OCI-LY3 (cell line): ENCODE measurements at regions not wholly inside any gene's neighbourhood (a gene's known extent, or its start where the extent isn't known, plus 50 kb on each side); places are given as distances from the start of the nearest gene placed in this dataset.

Source experiments
- H2AFZ ChIP-seq: fragments of 200-600, 300-600 bp; shearing (Covaris generic); 2 replicates; pipeline ENCODE4 v1.6.0; 2014; ENCODE audit warnings: antibody characterized with exemption, low read depth, low read length
- H3K27ac ChIP-seq: fragments of 200-600, 300-600 bp; sonication (generic); 2 replicates; pipeline ENCODE4 v1.5.1; 2014; ENCODE audit warnings: mild to moderate bottlenecking, low read length, moderate library complexity, mixed read lengths
- H3K27me3 ChIP-seq: fragments of 200-600, 300-600 bp; sonication (generic); 2 replicates; pipeline ENCODE4 v1.6.1; 2014; ENCODE audit warnings: low read depth, low read length, mixed read lengths
- H3K36me3 ChIP-seq: fragments of 200-600, 300-600 bp; sonication (generic); replicated peaks from 2 replicates; pipeline ENCODE3; 2014; ENCODE audit warnings: low read depth, low read length, mixed read lengths
- H3K4me1 ChIP-seq: fragments of 300-600, 200-600 bp; sonication (generic); 2 replicates; pipeline ENCODE4 v1.6.1; 2014; ENCODE audit warnings: low read length, mixed read lengths
- H3K4me2 ChIP-seq: fragments of 200-600, 300-600 bp; sonication (generic); 2 replicates; pipeline ENCODE4 v1.6.1; 2014; ENCODE audit warnings: low read length, mixed read lengths
- H3K4me3 ChIP-seq: fragments of 300-600, 200-600 bp; sonication (generic); 2 replicates; pipeline ENCODE4 v1.5.1; 2014; ENCODE audit warnings: antibody characterized with exemption, mild to moderate bottlenecking, low read length, moderate library complexity
- H3K79me2 ChIP-seq: fragments of 300-600, 200-600 bp; shearing (Covaris generic); 2 replicates; pipeline ENCODE4 v1.6.1; 2014; ENCODE audit warnings: mild to moderate bottlenecking, low read length, mixed read lengths
- H3K9ac ChIP-seq: fragments of 300-600, 200-600 bp; shearing (Covaris generic); 2 replicates; pipeline ENCODE4 v1.6.0; 2014; ENCODE audit warnings: mild to moderate bottlenecking, low read length, moderate library complexity
- H3K9me3 ChIP-seq: fragments of 200-600, 300-600 bp; shearing (Covaris generic); 2 replicates; pipeline ENCODE4 v1.6.1; 2014; ENCODE audit warnings: low read length, mixed read lengths; ENCODE audit not compliant: insufficient read depth
- H4K20me1 ChIP-seq: fragments of 200-600, 300-600 bp; sonication (generic); 2 replicates; pipeline ENCODE4 v1.6.1; 2016; ENCODE audit warnings: low read length, mixed read lengths; ENCODE audit not compliant: insufficient read depth
- EZH2phosphoT487 ChIP-seq: fragments of 200-600 bp; shearing (Covaris generic); IDR thresholded peaks from 2 replicates; pipeline ENCODE4 v1.6.1; 2018; ENCODE audit warnings: antibody characterized with exemption, mixed run types, low read depth
- TF ChIP-seq, protein P1 (sequence below): fragments of 200-600, 300-600 bp; sonication (generic); IDR thresholded peaks from 2 replicates; pipeline ENCODE4 v1.5.1; 2014; ENCODE audit warnings: antibody characterized with exemption, low read length, low read depth

DNA sequence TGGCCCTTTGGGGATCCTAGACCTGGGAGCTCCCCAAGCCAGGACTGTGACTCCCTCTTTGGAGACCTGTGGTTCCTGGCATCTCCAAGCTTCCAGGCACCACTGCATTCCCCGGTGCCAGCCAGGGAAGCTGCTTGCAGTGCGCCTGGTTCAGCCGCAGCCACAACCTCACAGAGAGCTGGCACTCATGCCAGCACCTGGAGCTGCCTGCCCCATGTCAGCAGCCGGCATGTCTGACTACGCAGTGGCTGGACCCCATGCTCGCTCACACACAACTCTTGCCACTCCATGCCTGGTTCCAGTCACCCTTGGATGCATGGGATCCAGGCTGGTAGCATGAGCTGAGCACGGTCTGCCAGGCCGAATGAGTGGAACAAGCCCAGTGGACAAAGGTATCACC lies 426.6 kb downstream of the LRRIQ3 start:
- no peaks in the 10 kb centered on the region for H3K4me1 ChIP-seq
- no peaks in the 10 kb centered on the region for H3K9me3 ChIP-seq
- no peaks in the 10 kb centered on the region for H4K20me1 ChIP-seq
- H3K36me3 ChIP-seq, result no peaks in the 10 kb centered on the region
- H3K27ac ChIP-seq, result no peak overlapping the region
- H2AFZ ChIP-seq, result no peak overlapping the region
- TF ChIP-seq, protein P1, sequence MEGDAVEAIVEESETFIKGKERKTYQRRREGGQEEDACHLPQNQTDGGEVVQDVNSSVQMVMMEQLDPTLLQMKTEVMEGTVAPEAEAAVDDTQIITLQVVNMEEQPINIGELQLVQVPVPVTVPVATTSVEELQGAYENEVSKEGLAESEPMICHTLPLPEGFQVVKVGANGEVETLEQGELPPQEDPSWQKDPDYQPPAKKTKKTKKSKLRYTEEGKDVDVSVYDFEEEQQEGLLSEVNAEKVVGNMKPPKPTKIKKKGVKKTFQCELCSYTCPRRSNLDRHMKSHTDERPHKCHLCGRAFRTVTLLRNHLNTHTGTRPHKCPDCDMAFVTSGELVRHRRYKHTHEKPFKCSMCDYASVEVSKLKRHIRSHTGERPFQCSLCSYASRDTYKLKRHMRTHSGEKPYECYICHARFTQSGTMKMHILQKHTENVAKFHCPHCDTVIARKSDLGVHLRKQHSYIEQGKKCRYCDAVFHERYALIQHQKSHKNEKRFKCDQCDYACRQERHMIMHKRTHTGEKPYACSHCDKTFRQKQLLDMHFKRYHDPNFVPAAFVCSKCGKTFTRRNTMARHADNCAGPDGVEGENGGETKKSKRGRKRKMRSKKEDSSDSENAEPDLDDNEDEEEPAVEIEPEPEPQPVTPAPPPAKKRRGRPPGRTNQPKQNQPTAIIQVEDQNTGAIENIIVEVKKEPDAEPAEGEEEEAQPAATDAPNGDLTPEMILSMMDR, result no peak
- TF ChIP-seq EZH2phosphoT487, result no peak
- H3K4me2 ChIP-seq, result no peak overlapping the region
- H3K4me3 ChIP-seq, result no peak overlapping the region
- H3K27me3 ChIP-seq, result no peaks in the 10 kb centered on the region
- H3K9ac ChIP-seq, result no peak overlapping the region
- H3K79me2 ChIP-seq, result no peaks in the 10 kb centered on the region

DNA sequence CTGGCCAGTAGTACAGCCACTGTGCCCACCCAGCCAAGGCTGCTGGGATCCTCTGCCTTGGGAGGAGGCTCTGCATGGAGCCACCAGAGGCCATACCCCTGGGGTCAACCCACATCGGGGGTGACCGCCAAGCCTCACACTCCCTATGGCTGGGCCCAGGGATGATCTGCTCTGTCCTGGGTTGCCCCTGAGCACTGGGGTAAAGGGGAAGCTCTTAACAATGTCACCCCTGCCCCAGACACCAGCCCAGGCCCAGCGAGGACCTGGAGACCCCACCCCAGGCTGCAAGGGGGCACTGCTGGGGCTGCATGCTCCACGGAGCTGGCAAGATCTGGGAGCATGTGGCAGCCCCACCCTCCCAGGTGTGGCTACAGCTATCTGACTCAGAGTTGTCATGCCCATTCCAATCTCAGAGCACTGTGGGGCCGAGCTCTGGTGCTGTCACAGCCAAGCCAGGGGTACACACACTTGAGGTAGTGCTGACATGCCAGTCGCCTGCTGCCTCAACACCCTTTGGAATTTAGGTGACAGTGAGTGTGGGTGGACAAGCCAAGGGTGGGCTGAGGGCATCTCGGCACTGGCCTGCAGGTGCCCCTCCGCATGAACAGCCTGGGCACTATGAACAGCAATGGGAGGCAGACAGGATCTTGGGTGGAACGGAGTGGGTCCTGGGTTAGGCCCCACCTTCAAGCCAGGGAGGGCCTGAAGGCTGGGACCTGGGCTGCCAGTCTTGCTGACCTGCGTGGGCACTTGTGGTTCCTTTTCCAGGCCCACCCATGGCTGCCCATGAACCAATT lies 427.7 kb downstream of the LRRIQ3 start:
- Histone ChIP-seq H3K27me3 (no peaks in the 10 kb centered on the region), H3K27ac (no peak overlapping the region), H3K4me3 (no peak overlapping the region), H3K9ac (no peak overlapping the region), H3K4me2 (no peak overlapping the region), H3K36me3 (no peaks in the 10 kb centered on the region), H4K20me1 (no peaks in the 10 kb centered on the region), H2AFZ (no peak overlapping the region), H3K79me2 (no peaks in the 10 kb centered on the region), H3K4me1 (no peaks in the 10 kb centered on the region), H3K9me3 (no peaks in the 10 kb centered on the region)
- TF ChIP-seq, protein P1, result no peak
- no peak for TF ChIP-seq EZH2phosphoT487

DNA sequence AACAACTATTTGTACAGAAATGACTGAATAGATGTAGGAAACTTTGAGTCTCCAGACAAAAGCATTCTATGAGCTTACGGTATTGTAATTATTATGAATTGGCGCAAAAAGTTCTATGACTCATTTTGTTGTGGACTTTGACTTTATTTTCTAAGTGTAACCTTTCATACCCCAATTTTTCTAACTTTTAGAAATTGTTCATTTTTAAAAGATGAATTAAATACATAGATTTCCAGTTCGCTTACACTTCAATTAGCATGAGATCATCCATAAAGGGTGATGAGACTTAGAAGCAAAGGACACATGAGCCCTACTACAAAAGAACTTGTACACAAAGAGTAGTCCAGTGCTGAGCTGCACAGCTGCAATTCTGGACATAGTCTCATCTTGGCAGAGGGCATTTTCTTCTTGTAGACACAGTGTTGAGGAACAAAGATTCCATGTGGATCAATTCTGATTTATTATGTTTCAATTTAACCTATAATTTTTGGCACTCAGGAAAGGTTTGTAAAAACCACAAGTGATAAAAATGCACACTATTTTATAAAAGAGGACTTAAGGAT lies 431.1 kb downstream of the LRRIQ3 start:
- Histone ChIP-seq H3K9me3 (no peaks in the 10 kb centered on the region), H3K36me3 (no peaks in the 10 kb centered on the region), H3K79me2 (no peaks in the 10 kb centered on the region), H2AFZ (no peak overlapping the region), H3K4me2 (no peak overlapping the region), H3K27ac (no peak overlapping the region), H3K27me3 (no peaks in the 10 kb centered on the region), H3K4me3 (no peak overlapping the region), H4K20me1 (no peaks in the 10 kb centered on the region), H3K9ac (no peak overlapping the region), H3K4me1 (no peaks in the 10 kb centered on the region)
- TF ChIP-seq, protein P1, result no peak
- TF ChIP-seq EZH2phosphoT487, result no peak

DNA sequence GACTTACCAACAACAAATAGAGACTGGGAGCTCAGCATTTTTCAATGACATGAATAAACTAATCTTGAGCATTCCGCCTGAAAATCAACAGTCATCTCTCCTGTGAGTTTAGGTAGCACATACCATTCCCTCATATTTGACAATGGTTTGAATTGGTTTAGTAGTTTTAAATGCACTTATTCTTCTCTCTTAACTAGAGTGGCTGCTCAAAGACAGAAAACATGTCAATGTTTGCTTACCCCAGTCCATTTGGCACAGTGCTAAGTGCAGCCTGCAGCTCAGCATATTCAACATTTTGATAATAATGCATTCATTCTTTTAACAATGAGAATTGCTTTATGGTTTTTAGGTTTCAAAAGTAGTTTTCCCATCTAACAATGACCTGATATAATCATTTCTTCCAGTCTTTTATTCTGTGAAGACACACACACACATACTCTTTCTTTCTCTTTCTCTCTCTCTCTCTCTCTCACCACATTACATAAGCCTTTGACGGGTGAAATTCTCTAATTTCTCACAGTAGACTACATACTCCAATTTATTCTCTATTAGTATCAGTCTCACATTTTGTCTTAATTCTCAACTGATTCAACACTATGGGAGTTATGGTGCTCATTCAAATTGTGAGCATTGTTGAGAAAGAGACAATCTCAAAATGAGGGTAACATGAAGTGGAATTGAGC lies 432.3 kb downstream of the LRRIQ3 start:
- H3K27ac ChIP-seq, result no peak overlapping the region
- no peaks in the 10 kb centered on the region for H3K27me3 ChIP-seq
- no peak overlapping the region for H3K4me3 ChIP-seq
- H3K9me3 ChIP-seq, result no peaks in the 10 kb centered on the region
- H3K79me2 ChIP-seq, result no peaks in the 10 kb centered on the region
- H3K36me3 ChIP-seq, result no peaks in the 10 kb centered on the region
- no peaks in the 10 kb centered on the region for H3K4me1 ChIP-seq
- TF ChIP-seq, protein P1, result no peak
- no peak for TF ChIP-seq EZH2phosphoT487
- H2AFZ ChIP-seq, result no peak overlapping the region
- no peak overlapping the region for H3K9ac ChIP-seq
- H4K20me1 ChIP-seq, result no peaks in the 10 kb centered on the region
- no peak overlapping the region for H3K4me2 ChIP-seq
